ENCODE measurements at regions not wholly inside any gene's neighbourhood (a gene's known extent, or its start where the extent isn't known, plus 50 kb on each side); places are given as distances from the start of the nearest gene placed in this dataset.
"Not testable (repeated sequence)": the region's sequence is repeated elsewhere in the genome, so short reads cannot be mapped to it uniquely, and the experiment has no call there.

- WGBS (ENCODE audit: insufficient coverage) = 27% methylated on average over 1 of the region's 1 CpG
- peak in 1 of 6 donors; percentile 39 for DNase-seq (ENCODE audit: low read depth in 4 of 6, low spot score in 6 of 6)
These were observed 83.5 kb upstream of the PROKR2 start for GRCh38 chr20:5400164-5400762.

GRCh38 chr20:5397393-5397792 lies 80.6 kb upstream of the PROKR2 start:
- Histone ChIP-seq H3K27me3 (ENCODE audit: control insufficient read depth, insufficient read depth, low read length) (no peaks in the 10 kb centered on the region), H3K4me1 (ENCODE audit: control insufficient read depth, insufficient read depth, low read length) (no peaks in the 10 kb centered on the region), H3K27ac (ENCODE audit: low read depth, low read length) (no peak overlapping the region), H3K9me3 (ENCODE audit: control insufficient read depth, insufficient read depth, low read length) (no peaks in the 10 kb centered on the region), H3K36me3 (ENCODE audit: control insufficient read depth, insufficient read depth, low read length) (no peaks in the 10 kb centered on the region), H3K4me3 (ENCODE audit: low read depth, low read length) (no peak overlapping the region)
- DNase-seq (ENCODE audit: low read depth in 4 of 6, low spot score in 6 of 6) = peak in 1 of 6 donors; percentile 55
- whole genome bisulfite sequencing (ENCODE audit: insufficient coverage) = 33% methylated on average over 1 of the region's 2 CpGs

More at GRCh38 chr20:5400164-5400762, 83.5 kb upstream of the PROKR2 start:
- H3K4me1 ChIP-seq (ENCODE audit: control insufficient read depth, insufficient read depth, low read length) = no peaks in the 10 kb centered on the region
- H3K27me3 ChIP-seq (ENCODE audit: control insufficient read depth, insufficient read depth, low read length) = no peaks in the 10 kb centered on the region
- no peak overlapping the region for H3K27ac ChIP-seq (ENCODE audit: low read depth, low read length)
- H3K9me3 ChIP-seq (ENCODE audit: control insufficient read depth, insufficient read depth, low read length) = no peaks in the 10 kb centered on the region
- H3K36me3 ChIP-seq (ENCODE audit: control insufficient read depth, insufficient read depth, low read length) = no peaks in the 10 kb centered on the region
- H3K4me3 ChIP-seq (ENCODE audit: low read depth, low read length) = no peak overlapping the region

DNA sequence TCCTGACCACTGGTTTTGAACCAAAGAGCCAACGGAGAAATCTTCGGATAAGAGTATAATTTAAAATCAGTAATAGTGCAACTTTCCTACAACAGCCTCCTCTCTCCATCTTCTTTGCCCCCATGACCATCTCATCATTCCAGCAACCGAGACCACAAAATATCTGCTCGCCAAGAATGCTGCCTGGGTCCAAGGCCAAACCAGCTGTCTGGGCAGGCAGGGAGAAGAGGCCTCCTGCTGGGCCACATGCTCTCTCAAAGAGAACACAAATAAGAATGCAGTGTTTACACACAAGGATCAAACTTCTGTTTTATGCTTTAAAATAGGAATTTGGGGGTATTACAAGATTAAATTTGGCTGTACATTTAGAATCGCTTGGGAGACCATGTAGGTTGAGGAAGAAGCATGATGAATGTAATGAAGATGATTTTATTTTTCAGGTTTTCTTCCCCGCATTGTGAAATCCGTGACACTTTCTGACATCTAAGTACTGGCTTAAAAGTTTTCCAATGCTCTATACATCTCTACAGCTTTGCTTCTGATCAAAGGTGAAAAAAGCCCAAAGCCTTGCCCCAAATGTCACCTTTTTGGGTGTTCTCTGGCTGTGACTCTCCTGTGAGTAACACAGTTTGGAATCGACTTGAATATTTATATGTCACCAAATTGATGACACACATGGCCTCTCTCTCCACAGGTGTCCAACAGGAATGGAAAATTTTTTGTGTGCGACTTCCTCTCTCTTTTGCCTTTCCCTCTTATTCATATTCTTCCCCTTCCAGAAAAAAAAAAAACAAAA lies 79.4 kb upstream of the PROKR2 start:
- no peaks in the 10 kb centered on the region for H3K27me3 ChIP-seq (ENCODE audit: control insufficient read depth, insufficient read depth, low read length)
- no peaks in the 10 kb centered on the region for H3K36me3 ChIP-seq (ENCODE audit: control insufficient read depth, insufficient read depth, low read length)
- DNase-seq (ENCODE audit: low read depth in 4 of 6, low spot score in 6 of 6) = no peak
- no peaks in the 10 kb centered on the region for H3K4me1 ChIP-seq (ENCODE audit: control insufficient read depth, insufficient read depth, low read length)
- 61% methylated on average over 4 of the region's 9 CpGs for WGBS (ENCODE audit: insufficient coverage)
- no peaks in the 10 kb centered on the region for H3K9me3 ChIP-seq (ENCODE audit: control insufficient read depth, insufficient read depth, low read length)
- no peak overlapping the region for H3K4me3 ChIP-seq (ENCODE audit: low read depth, low read length)
- H3K27ac ChIP-seq (ENCODE audit: low read depth, low read length) = no peak overlapping the region

GRCh38 chr20:5393218-5393870 lies 76.6 kb upstream of the PROKR2 start:
- no peaks in the 10 kb centered on the region for H3K27me3 ChIP-seq (ENCODE audit: control insufficient read depth, insufficient read depth, low read length)
- DNase-seq (ENCODE audit: low read depth in 4 of 6, low spot score in 6 of 6) = peak in 2 of 6 donors; percentile 81 to 84
- WGBS (ENCODE audit: insufficient coverage) = 20% methylated on average over 1 of the region's 3 CpGs
- no peak overlapping the region for H3K4me3 ChIP-seq (ENCODE audit: low read depth, low read length)
- H3K36me3 ChIP-seq (ENCODE audit: control insufficient read depth, insufficient read depth, low read length) = no peaks in the 10 kb centered on the region
- no peaks in the 10 kb centered on the region for H3K4me1 ChIP-seq (ENCODE audit: control insufficient read depth, insufficient read depth, low read length)
- H3K9me3 ChIP-seq (ENCODE audit: control insufficient read depth, insufficient read depth, low read length) = no peaks in the 10 kb centered on the region
- no peak overlapping the region for H3K27ac ChIP-seq (ENCODE audit: low read depth, low read length)

DNA sequence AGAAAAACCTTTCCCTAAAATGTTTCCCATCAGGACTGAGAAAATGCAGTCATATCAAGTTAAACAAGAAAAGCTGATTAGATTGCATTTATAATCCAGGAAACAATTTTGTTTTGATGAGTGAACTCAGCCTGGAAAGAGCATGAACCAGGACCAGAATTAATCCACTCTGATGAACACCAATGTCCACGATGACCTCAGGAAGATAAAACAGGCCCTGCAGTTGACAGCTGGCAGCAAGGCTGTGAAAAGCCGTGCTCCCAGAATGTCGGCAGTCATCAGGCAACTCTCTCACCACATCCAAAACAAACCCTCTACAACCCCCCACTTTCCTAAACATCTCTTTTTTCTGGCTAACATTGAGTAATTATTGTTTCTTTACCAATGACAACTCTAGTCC lies 74.0 kb upstream of the PROKR2 start:
- DNase-seq (ENCODE audit: low read depth in 4 of 6, low spot score in 6 of 6) = no peak
- Histone ChIP-seq H3K4me1 (ENCODE audit: control insufficient read depth, insufficient read depth, low read length) (no peaks in the 10 kb centered on the region), H3K27me3 (ENCODE audit: control insufficient read depth, insufficient read depth, low read length) (no peaks in the 10 kb centered on the region), H3K4me3 (ENCODE audit: low read depth, low read length) (no peak overlapping the region), H3K27ac (ENCODE audit: low read depth, low read length) (no peak overlapping the region), H3K36me3 (ENCODE audit: control insufficient read depth, insufficient read depth, low read length) (no peaks in the 10 kb centered on the region), H3K9me3 (ENCODE audit: control insufficient read depth, insufficient read depth, low read length) (no peaks in the 10 kb centered on the region)
- 28% methylated on average over 3 of the region's 3 CpGs for WGBS (ENCODE audit: insufficient coverage)

GRCh38 chr20:5386846-5387245 lies 70.1 kb upstream of the PROKR2 start:
- not testable (repeated sequence) for H3K9me3 ChIP-seq (ENCODE audit: control insufficient read depth, insufficient read depth, low read length); DNase-seq (ENCODE audit: low read depth in 4 of 6, low spot score in 6 of 6); H3K4me1 ChIP-seq (ENCODE audit: control insufficient read depth, insufficient read depth, low read length); H3K27ac ChIP-seq (ENCODE audit: low read depth, low read length); H3K36me3 ChIP-seq (ENCODE audit: control insufficient read depth, insufficient read depth, low read length); H3K4me3 ChIP-seq (ENCODE audit: low read depth, low read length); H3K27me3 ChIP-seq (ENCODE audit: control insufficient read depth, insufficient read depth, low read length)
- no CpG with 5 or more reads among the region's 3 CpGs for WGBS (ENCODE audit: insufficient coverage)

DNA sequence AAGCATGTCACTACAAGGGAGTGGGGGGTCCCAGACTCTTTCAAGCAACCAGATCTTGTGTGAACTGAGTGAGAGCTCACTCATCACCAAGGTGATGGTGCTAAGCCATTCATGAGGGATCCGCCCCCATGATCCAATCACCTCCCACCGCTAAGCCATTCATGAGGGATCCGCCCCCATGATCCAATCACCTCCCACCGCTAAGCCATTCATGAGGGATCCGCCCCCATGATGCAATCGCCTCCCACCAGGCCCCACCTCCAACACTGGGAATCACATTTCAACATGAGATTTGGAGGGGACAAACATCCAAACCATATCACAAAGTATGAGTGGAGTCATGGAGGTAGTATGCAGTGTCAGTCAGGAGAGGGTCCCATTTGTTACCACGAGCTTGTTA lies 64.8 kb upstream of the PROKR2 start:
- not testable (repeated sequence) for DNase-seq (ENCODE audit: low read depth in 4 of 6, low spot score in 6 of 6); H3K27ac ChIP-seq (ENCODE audit: low read depth, low read length); H3K36me3 ChIP-seq (ENCODE audit: control insufficient read depth, insufficient read depth, low read length); H3K9me3 ChIP-seq (ENCODE audit: control insufficient read depth, insufficient read depth, low read length); H3K27me3 ChIP-seq (ENCODE audit: control insufficient read depth, insufficient read depth, low read length); H3K4me1 ChIP-seq (ENCODE audit: control insufficient read depth, insufficient read depth, low read length); H3K4me3 ChIP-seq (ENCODE audit: low read depth, low read length)
- 87% methylated on average over 3 of the region's 7 CpGs for WGBS (ENCODE audit: insufficient coverage)

GRCh38 chr20:5377484-5377883 lies 60.7 kb upstream of the PROKR2 start:
- H3K4me1 ChIP-seq (ENCODE audit: control insufficient read depth, insufficient read depth, low read length) = no peaks in the 10 kb centered on the region
- no peaks in the 10 kb centered on the region for H3K27me3 ChIP-seq (ENCODE audit: control insufficient read depth, insufficient read depth, low read length)
- WGBS (ENCODE audit: insufficient coverage) = no CpG with 5 or more reads among the region's 1 CpG
- no peak overlapping the region for H3K27ac ChIP-seq (ENCODE audit: low read depth, low read length)
- H3K4me3 ChIP-seq (ENCODE audit: low read depth, low read length) = no peak overlapping the region
- H3K36me3 ChIP-seq (ENCODE audit: control insufficient read depth, insufficient read depth, low read length) = no peaks in the 10 kb centered on the region
- DNase-seq (ENCODE audit: low read depth in 4 of 6, low spot score in 6 of 6) = no peak
- no peaks in the 10 kb centered on the region for H3K9me3 ChIP-seq (ENCODE audit: control insufficient read depth, insufficient read depth, low read length)

GRCh38 chr20:5376228-5376627 lies 59.5 kb upstream of the PROKR2 start:
- no CpG with 5 or more reads among the region's 6 CpGs for WGBS (ENCODE audit: insufficient coverage)
- no peaks in the 10 kb centered on the region for H3K4me1 ChIP-seq (ENCODE audit: control insufficient read depth, insufficient read depth, low read length)

More at GRCh38 chr20:5376228-5376627, 59.5 kb upstream of the PROKR2 start:
- no peak overlapping the region for H3K27ac ChIP-seq (ENCODE audit: low read depth, low read length)
- no peaks in the 10 kb centered on the region for H3K9me3 ChIP-seq (ENCODE audit: control insufficient read depth, insufficient read depth, low read length)
- H3K4me3 ChIP-seq (ENCODE audit: low read depth, low read length) = no peak overlapping the region
- H3K36me3 ChIP-seq (ENCODE audit: control insufficient read depth, insufficient read depth, low read length) = no peaks in the 10 kb centered on the region
- H3K27me3 ChIP-seq (ENCODE audit: control insufficient read depth, insufficient read depth, low read length) = no peaks in the 10 kb centered on the region
- no peak for DNase-seq (ENCODE audit: low read depth in 4 of 6, low spot score in 6 of 6)

Measured in spinal cord (tissue), 9 donors.